ENCODE measurements at regions not wholly inside any gene's neighbourhood (a gene's known extent, or its start where the extent isn't known, plus 50 kb on each side); places are given as distances from the start of the nearest gene placed in this dataset.
"Not testable (repeated sequence)": the region's sequence is repeated elsewhere in the genome, so short reads cannot be mapped to it uniquely, and the experiment has no call there.

DNA sequence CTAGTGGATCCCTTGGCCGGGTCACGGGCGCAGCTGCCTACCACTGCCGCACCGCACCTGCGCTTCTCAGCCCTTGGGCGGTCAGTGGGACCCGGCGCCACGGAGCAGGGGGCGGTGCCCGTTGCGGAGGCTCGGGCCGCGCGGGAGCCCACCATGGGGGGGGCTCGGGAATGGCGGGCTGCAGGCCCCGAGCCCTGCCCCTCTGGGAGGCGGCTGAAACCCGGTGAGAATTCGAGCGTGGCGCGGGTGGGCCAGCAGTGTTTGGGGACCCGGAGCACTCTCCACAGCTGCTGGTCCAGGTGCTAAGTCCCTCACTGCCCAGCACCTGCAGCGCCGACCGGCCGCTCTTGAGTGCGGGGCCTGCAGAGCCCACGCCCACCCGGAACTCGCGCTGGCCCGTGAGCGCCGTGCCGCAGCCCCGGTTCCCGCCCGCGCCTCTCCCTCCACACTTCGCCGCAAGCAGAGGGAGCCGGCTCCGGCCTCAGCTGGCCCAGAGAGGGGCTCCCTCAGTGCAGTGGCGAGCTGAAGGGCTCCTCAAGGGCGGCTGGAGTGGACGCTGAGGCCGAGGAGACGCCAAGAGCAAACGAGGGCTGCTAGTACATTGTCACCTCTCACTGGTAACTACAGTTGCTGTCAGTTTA lies 120.5 kb upstream of the TMEM170B start:
- no peaks in the 10 kb centered on the region for H3K36me3 ChIP-seq
- H3K4me3 ChIP-seq = no peak overlapping the region
- peaks cover 0 to 2% (median 0%) of the 10 kb centered on the region in 4 donors for H3K4me1 ChIP-seq
- intact Hi-C loops (cut with DNase I) = no loop called here
- H3K27me3 ChIP-seq = no peaks in the 10 kb centered on the region
- H3K9me3 ChIP-seq = no peaks in the 10 kb centered on the region
- TF ChIP-seq POLR2AphosphoS5 (IDR thresholded peaks at IDR 0.05) = no peak
- TF ChIP-seq, protein P1, sequence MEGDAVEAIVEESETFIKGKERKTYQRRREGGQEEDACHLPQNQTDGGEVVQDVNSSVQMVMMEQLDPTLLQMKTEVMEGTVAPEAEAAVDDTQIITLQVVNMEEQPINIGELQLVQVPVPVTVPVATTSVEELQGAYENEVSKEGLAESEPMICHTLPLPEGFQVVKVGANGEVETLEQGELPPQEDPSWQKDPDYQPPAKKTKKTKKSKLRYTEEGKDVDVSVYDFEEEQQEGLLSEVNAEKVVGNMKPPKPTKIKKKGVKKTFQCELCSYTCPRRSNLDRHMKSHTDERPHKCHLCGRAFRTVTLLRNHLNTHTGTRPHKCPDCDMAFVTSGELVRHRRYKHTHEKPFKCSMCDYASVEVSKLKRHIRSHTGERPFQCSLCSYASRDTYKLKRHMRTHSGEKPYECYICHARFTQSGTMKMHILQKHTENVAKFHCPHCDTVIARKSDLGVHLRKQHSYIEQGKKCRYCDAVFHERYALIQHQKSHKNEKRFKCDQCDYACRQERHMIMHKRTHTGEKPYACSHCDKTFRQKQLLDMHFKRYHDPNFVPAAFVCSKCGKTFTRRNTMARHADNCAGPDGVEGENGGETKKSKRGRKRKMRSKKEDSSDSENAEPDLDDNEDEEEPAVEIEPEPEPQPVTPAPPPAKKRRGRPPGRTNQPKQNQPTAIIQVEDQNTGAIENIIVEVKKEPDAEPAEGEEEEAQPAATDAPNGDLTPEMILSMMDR (IDR thresholded peaks at IDR 0.05) = no peak
- no peak for DNase-seq
- 97% methylated on average over 54 of the region's 54 CpGs for WGBS, 2 donors
- no peak overlapping the region for H3K27ac ChIP-seq

DNA sequence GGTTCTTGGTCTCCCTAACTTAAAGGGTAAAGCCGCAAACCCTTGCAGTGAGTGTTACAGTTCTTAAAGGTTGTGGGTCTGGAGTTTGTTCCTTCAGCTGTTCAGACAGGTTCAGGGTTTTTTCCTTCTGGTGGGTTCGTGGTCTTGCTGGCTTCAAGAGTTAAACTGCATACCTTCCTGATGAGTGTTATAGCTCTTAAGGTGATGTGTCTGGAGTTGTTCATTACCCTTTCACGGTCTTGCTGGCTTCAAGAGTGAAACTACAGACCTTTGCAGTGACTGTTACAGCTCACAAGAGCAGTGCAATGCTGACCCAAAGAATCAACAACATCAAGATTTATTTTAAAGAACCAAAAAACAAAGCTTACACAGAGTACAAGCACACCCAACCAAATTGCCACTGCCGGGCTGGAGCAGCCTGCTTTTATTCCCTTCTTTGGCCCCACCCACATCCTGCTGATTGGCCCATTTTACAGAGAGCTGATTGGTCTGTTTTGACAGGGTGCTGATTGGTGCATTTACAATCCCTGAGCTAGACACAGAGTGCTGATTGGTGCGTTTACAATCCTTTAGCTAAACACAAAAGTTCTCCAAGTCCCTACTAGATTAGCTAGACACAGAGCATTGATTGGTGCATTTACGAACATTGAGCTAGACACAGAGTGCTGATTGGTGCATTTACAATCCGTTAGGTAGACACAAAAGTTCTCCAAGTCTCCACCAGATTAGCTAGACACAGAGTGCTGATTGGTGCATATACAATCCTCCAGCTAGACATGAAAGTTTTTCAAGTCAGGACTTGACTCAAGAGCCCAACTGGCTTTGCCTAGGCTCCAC lies 121.2 kb upstream of the TMEM170B start:
- DNase-seq; H3K4me3 ChIP-seq; H3K4me1 ChIP-seq; intact Hi-C loops (cut with DNase I); H3K27ac ChIP-seq; H3K9me3 ChIP-seq; H3K36me3 ChIP-seq; H3K27me3 ChIP-seq: not testable (repeated sequence)
- WGBS, 2 donors = 86 to 90% methylated on average over 7 of the region's 7 CpGs

DNA sequence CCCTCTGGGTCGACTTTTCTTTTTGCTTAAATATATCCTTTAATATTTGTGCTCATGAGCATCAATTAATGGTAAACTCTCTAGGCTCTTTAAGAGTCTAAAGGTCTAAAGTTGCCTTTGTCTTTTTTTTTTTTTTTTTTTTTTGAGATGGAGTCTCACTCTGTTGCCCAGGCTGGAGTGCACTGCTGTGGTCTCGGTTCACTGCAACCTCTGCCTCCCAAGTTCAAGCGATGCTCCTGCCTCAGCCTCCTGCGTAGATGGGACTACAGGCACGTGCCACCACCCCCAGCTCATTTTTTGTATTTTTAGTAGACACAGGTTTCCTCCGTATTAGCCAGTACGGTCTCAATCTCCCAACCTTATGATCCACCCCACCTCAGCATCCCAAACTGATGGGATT lies 122.0 kb upstream of the TMEM170B start:
- Histone ChIP-seq H3K4me3 (no peak overlapping the region), H3K27me3 (no peaks in the 10 kb centered on the region), H3K9me3 (no peaks in the 10 kb centered on the region), H3K4me1 (peaks cover 0 to 8% (median 0%) of the 10 kb centered on the region in 4 donors), H3K36me3 (no peaks in the 10 kb centered on the region), H3K27ac (no peak overlapping the region)
- WGBS, 2 donors = 98 to 99% methylated on average over 7 of the region's 7 CpGs
- TF ChIP-seq POLR2A (IDR thresholded peaks at IDR 0.05) (no peak), EP300 (IDR thresholded peaks at IDR 0.05) (no peak), POLR2AphosphoS5 (IDR thresholded peaks at IDR 0.05) (no peak)
- TF ChIP-seq, protein P1 (IDR thresholded peaks at IDR 0.05) = no peak
- DNase-seq = no peak
- intact Hi-C loops (cut with DNase I) = no loop called here

DNA sequence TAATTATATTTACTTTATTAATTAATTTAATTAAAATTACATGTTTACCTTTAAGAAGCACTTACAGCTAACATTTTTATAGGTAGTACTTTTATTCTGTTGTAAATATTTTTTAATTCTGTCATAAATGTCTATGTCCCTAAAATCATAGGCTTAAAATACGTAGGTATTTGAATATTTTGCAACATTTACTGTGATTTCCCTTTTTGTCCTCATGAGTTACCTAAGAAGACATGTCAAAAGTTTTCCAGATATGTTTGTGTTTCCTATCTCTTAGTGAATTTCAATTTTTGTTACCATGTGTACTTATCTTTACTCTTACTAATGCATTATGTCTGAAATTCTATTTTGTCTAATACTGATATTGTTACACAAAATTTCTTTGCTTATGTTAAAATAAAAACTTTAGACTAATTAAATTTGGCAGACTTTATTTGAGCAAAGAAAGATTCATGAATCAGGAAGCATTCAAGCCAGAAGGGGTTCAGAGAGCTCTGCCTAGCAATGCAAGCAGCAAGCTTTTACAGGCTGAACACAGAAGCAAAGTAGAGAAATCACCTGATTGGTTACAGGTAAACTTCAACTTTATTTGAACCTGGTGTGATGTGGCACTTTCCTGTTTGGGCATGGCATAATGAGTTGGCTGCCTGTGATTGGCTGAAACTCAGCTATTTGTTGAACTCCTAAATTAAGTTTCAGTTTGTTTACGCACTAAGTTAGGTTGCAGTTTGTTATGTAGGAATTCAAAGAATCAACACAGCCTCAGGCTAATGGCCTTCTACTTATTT lies 123.2 kb upstream of the TMEM170B start:
- Histone ChIP-seq H3K27me3 (no peaks in the 10 kb centered on the region), H3K4me3 (no peak overlapping the region), H3K9me3 (no peaks in the 10 kb centered on the region), H3K4me1 (peaks cover 0 to 8% (median 0%) of the 10 kb centered on the region in 4 donors), H3K27ac (no peak overlapping the region), H3K36me3 (no peaks in the 10 kb centered on the region)
- 87 to 89% methylated on average over 2 of the region's 2 CpGs for WGBS, 2 donors
- intact Hi-C loops (cut with DNase I) = no loop called here
- no peak for TF ChIP-seq POLR2AphosphoS5 (IDR thresholded peaks at IDR 0.05)
- no peak for TF ChIP-seq EP300 (IDR thresholded peaks at IDR 0.05)
- TF ChIP-seq, protein P1 (IDR thresholded peaks at IDR 0.05) = no peak
- no peak for DNase-seq

DNA sequence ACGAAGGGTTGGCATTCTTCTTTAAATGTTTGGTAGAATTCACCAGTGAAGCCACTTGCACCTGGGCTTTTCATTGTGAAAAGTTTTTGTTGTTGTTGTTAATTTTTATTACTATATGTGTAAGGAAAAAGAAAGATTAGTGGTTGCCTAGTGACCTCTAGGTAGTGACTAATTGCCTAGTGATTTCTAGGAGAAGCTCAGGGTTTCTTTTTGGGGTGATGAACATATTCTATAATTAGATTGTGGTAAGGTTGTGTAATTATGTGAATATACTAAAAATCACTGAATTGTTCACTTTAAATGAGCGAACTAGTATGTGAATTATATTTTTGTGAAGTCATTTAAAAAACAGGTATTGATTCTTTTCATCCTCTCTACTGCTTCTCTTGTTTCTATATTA lies 123.8 kb upstream of the TMEM170B start:
- no peak for TF ChIP-seq POLR2A (IDR thresholded peaks at IDR 0.05)
- TF ChIP-seq, protein P1 (IDR thresholded peaks at IDR 0.05) = no peak
- no peak overlapping the region for H3K27ac ChIP-seq
- no peaks in the 10 kb centered on the region for H3K27me3 ChIP-seq
- DNase-seq = no peak
- H3K4me1 ChIP-seq = peaks cover 0 to 8% (median 0%) of the 10 kb centered on the region in 4 donors
- intact Hi-C loops (cut with DNase I) = no loop called here
- no peaks in the 10 kb centered on the region for H3K9me3 ChIP-seq
- H3K4me3 ChIP-seq = no peak overlapping the region
- no peaks in the 10 kb centered on the region for H3K36me3 ChIP-seq
- 69 to 92% methylated on average over 2 of the region's 2 CpGs for WGBS, 2 donors
